ENCODE measurements at regions not wholly inside any gene's neighbourhood (a gene's known extent, or its start where the extent isn't known, plus 50 kb on each side); places are given as distances from the start of the nearest gene placed in this dataset.

GRCh38 chr9:84138541-84138940, 157.9 kb downstream of the RMI1 start:
- TF ChIP-seq POLR2AphosphoS2 (conservative IDR thresholded peaks at IDR 0.05; ENCODE audit: low read length) = no peak
- no peak for TF ChIP-seq CTCF (IDR thresholded peaks at IDR 0.05)
- TF ChIP-seq POLR2A (IDR thresholded peaks at IDR 0.05; ENCODE audit: low read length) = no peak
- TF ChIP-seq HES2 (IDR thresholded peaks at IDR 0.05) = no peak
- no peak for TF ChIP-seq RAD21 (conservative IDR thresholded peaks at IDR 0.05 in 1 of 2, IDR thresholded peaks at IDR 0.05 in 1 of 2)
- TF ChIP-seq SREBF2 (IDR thresholded peaks at IDR 0.05) = no peak
- no peak for TF ChIP-seq BCL3 (IDR thresholded peaks at IDR 0.05)
- TF ChIP-seq ZSCAN20 (CRISPR knock-in tag; IDR thresholded peaks at IDR 0.05) = no peak
- no peak for TF ChIP-seq MAFK (IDR thresholded peaks at IDR 0.05; ENCODE audit: partially characterized antibody)
- no peak for TF ChIP-seq REST (IDR thresholded peaks at IDR 0.05)
- TF ChIP-seq HDAC2 (IDR thresholded peaks at IDR 0.05) = no peak

All from A549 (cell line).